H1 (cell line): ENCODE measurements at regions not wholly inside any gene's neighbourhood (a gene's known extent, or its start where the extent isn't known, plus 50 kb on each side); places are given as distances from the start of the nearest gene placed in this dataset.

Experiments
- CTCF ChIA-PET: fragments of 300-600 bp; sonication (Branson Sonifier 250); formaldehyde crosslinking; loops from one replicate; lab custom pipeline; 2021; ENCODE audit not compliant: partially characterized antibody; lab: Charles Lee
- POLR2A ChIA-PET: fragments of 300-600 bp; sonication (Branson Sonifier 250); formaldehyde crosslinking; loops from one replicate; lab custom pipeline; 2021; ENCODE audit warnings: inconsistent platforms; ENCODE audit not compliant: partially characterized antibody; lab: Charles Lee
- DNase-seq, 2 experiments: peaks; one replicate each; pipeline versions ENCODE4 v3.0.0 to v3.0.0-alpha.2; 2010 to 2022; ENCODE audit warnings: low spot score in 2 of 2, low read depth in 1 of 2, mixed read lengths in 1 of 2
- FAIRE-seq: peaks from 2 replicates; lab custom pipeline; 2011; peaks lifted over from hg19 to GRCh38; lab: Jason Lieb, UNC
- H2AFZ ChIP-seq: 2 replicates; pipeline ENCODE4 v1.8.1; 2012; ENCODE audit warnings: low read length, inconsistent platforms
- H2AK5ac ChIP-seq: 2 replicates; pipeline ENCODE4 v1.6.1; 2013; ENCODE audit warnings: low read depth, low read length
- H2BK120ac ChIP-seq: replicated peaks from 2 replicates; pipeline ENCODE3; 2013; ENCODE audit warnings: low read depth, low read length, inconsistent platforms
- H2BK12ac ChIP-seq: 2 replicates; pipeline ENCODE4 v1.6.1; 2013; ENCODE audit warnings: low read depth, low read length
- H2BK15ac ChIP-seq: 2 replicates; pipeline ENCODE4 v1.6.1; 2013; ENCODE audit warnings: low read length
- H2BK20ac ChIP-seq: 2 replicates; pipeline ENCODE4 v1.6.1; 2013; ENCODE audit warnings: low read length
- H2BK5ac ChIP-seq: 2 replicates; pipeline ENCODE4 v1.6.1; 2013; ENCODE audit warnings: low read depth, low read length
- H3K14ac ChIP-seq: 2 replicates; pipeline ENCODE4 v1.6.1; 2013; ENCODE audit warnings: inconsistent platforms; ENCODE audit not compliant: insufficient read length
- H3K18ac ChIP-seq: 2 replicates; pipeline ENCODE4 v1.6.1; 2013; ENCODE audit warnings: low read length; ENCODE audit errors: extremely low read depth
- H3K23ac ChIP-seq: 2 replicates; pipeline ENCODE4 v1.6.1; 2013; ENCODE audit warnings: inconsistent platforms; ENCODE audit not compliant: insufficient read length
- H3K23me2 ChIP-seq: 2 replicates; pipeline ENCODE4 v1.6.1; 2013; ENCODE audit warnings: low read depth, low read length
- H3K27ac ChIP-seq: 2 replicates; pipeline ENCODE4 v1.6.1; 2011; ENCODE audit warnings: low read depth, low read length, inconsistent platforms
- H3K27me3 ChIP-seq, 4 experiments: replicated peaks in 1 of 4; 1 replicate in 1 of 4; 2 replicates in 3 of 4; pipeline versions ENCODE4 v1.6.1 to v1.8.1; 2011 to 2013; ENCODE audit warnings: low read length in 3 of 4, mild to moderate bottlenecking in 3 of 4, inconsistent platforms in 2 of 4, mixed read lengths in 2 of 4, moderate library complexity in 1 of 4; ENCODE audit not compliant: control insufficient read depth in 3 of 4, insufficient read depth in 3 of 4; ENCODE audit errors: extremely low read depth in 1 of 4
- H3K36me3 ChIP-seq, 4 experiments: 2 replicates each; pipeline versions ENCODE4 v1.6.1 to v1.8.1; 2011 to 2013; ENCODE audit warnings: mild to moderate bottlenecking in 4 of 4, low read length in 3 of 4, moderate library complexity in 2 of 4, control low read depth in 1 of 4, inconsistent platforms in 1 of 4; ENCODE audit not compliant: insufficient read depth in 4 of 4, control insufficient read depth in 2 of 4
- H3K4ac ChIP-seq: replicated peaks from 2 replicates; pipeline ENCODE3; 2013; ENCODE audit warnings: low read length, low read depth, mixed read lengths, inconsistent platforms; ENCODE audit not compliant: insufficient read length
- H3K4me1 ChIP-seq, 4 experiments: replicated peaks in 1 of 4; 1 replicate in 1 of 4; 2 replicates in 3 of 4; pipeline versions ENCODE4 v1.6.1 to v1.8.1; 2011 to 2013; ENCODE audit warnings: low read length in 3 of 4, inconsistent platforms in 2 of 4, mixed read lengths in 1 of 4; ENCODE audit not compliant: insufficient read depth in 4 of 4, control insufficient read depth in 3 of 4
- H3K4me2 ChIP-seq, 2 experiments: 2 replicates each; pipeline versions ENCODE4 v1.6.1 to v1.8.1; 2011 to 2013; ENCODE audit warnings: low read depth in 2 of 2, low read length in 2 of 2, control low read depth in 1 of 2, inconsistent platforms in 1 of 2, mild to moderate bottlenecking in 1 of 2; ENCODE audit not compliant: insufficient read depth in 1 of 2
- H3K4me3 ChIP-seq, 4 experiments: fragments of 200-600, 300-600 bp in 1 of 4; sonication (generic), shearing (Covaris generic), sonication (Bioruptor Twin) in 1 of 4; 2 replicates each; pipeline versions ENCODE4 v1.5.1 to v1.8.1; 2011 to 2016; ENCODE audit warnings: low read length in 4 of 4, low read depth in 3 of 4, control low read depth in 2 of 4, inconsistent platforms in 2 of 4, mild to moderate bottlenecking in 2 of 4, mixed read lengths in 1 of 4, moderate library complexity in 1 of 4; ENCODE audit not compliant: insufficient read depth in 2 of 4; ENCODE audit errors: extremely low read depth in 1 of 4
- H3K56ac ChIP-seq: replicated peaks from 2 replicates; pipeline ENCODE3; 2013; ENCODE audit warnings: low read depth, mild to moderate bottlenecking, mixed read lengths, low read length, inconsistent platforms; ENCODE audit not compliant: insufficient read length
- H3K79me1 ChIP-seq: 2 replicates; pipeline ENCODE4 v1.6.1; 2013; ENCODE audit warnings: low read depth, low read length, control low read depth
- H3K79me2 ChIP-seq, 2 experiments: 2 replicates each; pipeline versions ENCODE4 v1.6.1 to v1.8.1; 2012 to 2013; ENCODE audit warnings: low read length in 2 of 2, mild to moderate bottlenecking in 2 of 2, inconsistent platforms in 1 of 2; ENCODE audit not compliant: insufficient read depth in 2 of 2, control insufficient read depth in 1 of 2
- H3K9ac ChIP-seq, 4 experiments: replicated peaks in 1 of 4; 1 replicate in 1 of 4; 2 replicates in 3 of 4; pipeline versions ENCODE4 v1.6.1 to v1.8.1; 2011 to 2013; ENCODE audit warnings: low read depth in 3 of 4, low read length in 3 of 4, control low read depth in 2 of 4, mild to moderate bottlenecking in 2 of 4, moderate library complexity in 2 of 4, inconsistent platforms in 1 of 4; ENCODE audit errors: extremely low read depth in 1 of 4
- H3K9me3 ChIP-seq, 2 experiments: 2 replicates each; pipeline versions ENCODE4 v1.6.1 to v1.8.1; 2012 to 2013; ENCODE audit warnings: mild to moderate bottlenecking in 2 of 2, moderate library complexity in 2 of 2, control low read depth in 1 of 2, inconsistent platforms in 1 of 2, low read depth in 1 of 2, low read length in 1 of 2, mixed read lengths in 1 of 2; ENCODE audit not compliant: insufficient read depth in 2 of 2
- H4K20me1 ChIP-seq, 2 experiments: replicated peaks in 1 of 2; 2 replicates each; pipeline versions ENCODE3 to v1.8.1; 2011 to 2013; ENCODE audit warnings: inconsistent platforms in 2 of 2, low read length in 2 of 2, mild to moderate bottlenecking in 1 of 2; ENCODE audit not compliant: insufficient read depth in 2 of 2, control insufficient read depth in 1 of 2
- H4K5ac ChIP-seq: 2 replicates; pipeline ENCODE4 v1.6.1; 2013; ENCODE audit warnings: low read length, low read depth, mixed read lengths, inconsistent platforms; ENCODE audit not compliant: insufficient read length
- H4K8ac ChIP-seq: 2 replicates; pipeline ENCODE4 v1.8.0; 2013; ENCODE audit warnings: mild to moderate bottlenecking, moderate library complexity, low read length, inconsistent platforms; ENCODE audit not compliant: insufficient read depth; ENCODE audit errors: extremely low read depth
- H4K91ac ChIP-seq: replicated peaks from 2 replicates; pipeline ENCODE3; 2013; ENCODE audit warnings: low read length, mixed read lengths, inconsistent platforms; ENCODE audit not compliant: insufficient read length
- CBX8 ChIP-seq: fragments of 300-800, 300-1000 bp; sonication (generic); IDR thresholded peaks from 2 replicates; pipeline ENCODE4 v1.7.1; 2016; ENCODE audit warnings: low read depth, low read length, borderline replicate concordance
- CEBPB ChIP-seq: IDR thresholded peaks from 2 replicates; pipeline ENCODE4 v1.6.1; 2012; ENCODE audit warnings: low read depth, low read length
- EGR1 ChIP-seq: IDR thresholded peaks from 2 replicates; pipeline ENCODE4 v1.6.1; 2011; ENCODE audit warnings: low read depth, low read length, borderline replicate concordance
- EP300 ChIP-seq, 2 experiments: IDR thresholded peaks; 1 replicate in 1 of 2; 2 replicates in 1 of 2; pipeline ENCODE4 v1.6.1; 2011 to 2012; ENCODE audit warnings: low read depth in 2 of 2, low read length in 2 of 2, mild to moderate bottlenecking in 2 of 2, borderline replicate concordance in 1 of 2, inconsistent platforms in 1 of 2, moderate library complexity in 1 of 2
- EZH2 ChIP-seq: fragments of 200-600 bp; sonication (generic); IDR thresholded peaks from 2 replicates; pipeline ENCODE4 v1.7.1; 2012; ENCODE audit warnings: low read depth, mild to moderate bottlenecking, moderate library complexity, low read length, inconsistent platforms; ENCODE audit not compliant: severe bottlenecking
- GTF2F1 ChIP-seq: IDR thresholded peaks from 2 replicates; pipeline ENCODE4 v1.6.1; 2012; ENCODE audit warnings: low read depth, low read length, improper control_type of control experiment, borderline replicate concordance
- KDM1A ChIP-seq: fragments of 200-600, 300-600 bp; sonication (generic); IDR thresholded peaks from 2 replicates; pipeline ENCODE4 v1.7.1; 2016; ENCODE audit warnings: mild to moderate bottlenecking, low read length, borderline replicate concordance
- MAX ChIP-seq: IDR thresholded peaks from 2 replicates; pipeline ENCODE4 v1.6.1; 2012; ENCODE audit warnings: inconsistent platforms
- POLR2A ChIP-seq, 2 experiments: IDR thresholded peaks; 1 replicate in 1 of 2; 2 replicates in 1 of 2; pipeline ENCODE4 v1.6.1; 2011; ENCODE audit warnings: low read depth in 2 of 2, low read length in 2 of 2, mild to moderate bottlenecking in 2 of 2; ENCODE audit errors: control extremely low read depth in 1 of 2
- POU5F1 ChIP-seq: IDR thresholded peaks from 2 replicates; pipeline ENCODE4 v1.6.1; 2011; ENCODE audit warnings: low read depth, mild to moderate bottlenecking, low read length, moderate library complexity
- RFX5 ChIP-seq: IDR thresholded peaks from 2 replicates; pipeline ENCODE4 v1.6.1; 2011; ENCODE audit warnings: low read depth, low read length, improper control_type of control experiment, borderline replicate concordance
- RNF2 ChIP-seq: fragments of 200-900, 300-1000 bp; sonication (generic); IDR thresholded peaks from 2 replicates; pipeline ENCODE4 v1.7.1; 2016; ENCODE audit warnings: borderline replicate concordance, low read depth, mild to moderate bottlenecking, antibody characterized with exemption, low read length; ENCODE audit not compliant: poor library complexity, severe bottlenecking; ENCODE audit errors: missing control alignments
- SIN3A ChIP-seq, 2 experiments: IDR thresholded peaks in 1 of 2; conservative IDR thresholded peaks in 1 of 2; 2 replicates each; pipeline ENCODE4 v1.6.1; 2011 to 2012; ENCODE audit warnings: low read length in 2 of 2, improper control_type of control experiment in 1 of 2, low read depth in 1 of 2, mild to moderate bottlenecking in 1 of 2
- YY1 ChIP-seq: IDR thresholded peaks from 2 replicates; pipeline ENCODE4 v1.6.1; 2011; ENCODE audit warnings: low read depth, mild to moderate bottlenecking, low read length
- WGBS, 2 experiments: shearing (Covaris generic) in 1 of 2; methylation state at CpG; one replicate each; pipeline versions ENCODE4 v1.1.6 to v1.1.7; 2013 to 2015; ENCODE audit warnings: low lambda C conversion rate in 2 of 2, mixed read lengths in 2 of 2, inconsistent platforms in 1 of 2, low coverage in 1 of 2, missing lambda C conversion rate in 1 of 2; ENCODE audit not compliant: insufficient replicate concordance in 2 of 2, insufficient coverage in 1 of 2, insufficient read length in 1 of 2; ENCODE audit errors: extremely low coverage in 1 of 2, missing lambda C conversion rate in 1 of 2; 5-methylcytosine and 5-hydroxymethylcytosine counted together

GRCh38 chr6:21312118-21312517, 281.4 kb upstream of the SOX4 start:
- Histone ChIP-seq H4K8ac (no peak overlapping the region), H3K27me3 (no peaks in the 10 kb centered on the region), H3K56ac (no peak overlapping the region), H3K4me2 (no peak overlapping the region), H3K79me1 (no peaks in the 10 kb centered on the region), H2BK120ac (no peak overlapping the region), H3K4me3 (no peak overlapping the region), H3K9me3 (no peaks in the 10 kb centered on the region), H3K27ac (no peak overlapping the region), H3K14ac (no peak overlapping the region), H3K4me1 (peaks cover 0 to 3% (median 0%) of the 10 kb centered on the region in 4 experiments; a peak in 1 of 7 replicates), H4K91ac (no peak overlapping the region), H2BK20ac (no peak overlapping the region), H2BK12ac (peak overlapping the region; percentile 91; the same call in 1 of the 2 replicates), H3K9ac (no peak overlapping the region), H3K23ac (no peak overlapping the region), H2AK5ac (0 out of 2 replicates have a peak overlapping the region, but pooled peaks have one; percentile 27), H4K20me1 (no peaks in the 10 kb centered on the region), H3K18ac (no peak overlapping the region), H3K23me2 (no peaks in the 10 kb centered on the region), H4K5ac (no peak overlapping the region), H3K36me3 (no peaks in the 10 kb centered on the region), H2AFZ (no peak overlapping the region), H2BK15ac (0 out of 2 replicates have a peak overlapping the region, but pooled peaks have one; percentile 32), H2BK5ac (no peak overlapping the region), H3K79me2 (no peaks in the 10 kb centered on the region), H3K4ac (no peak overlapping the region)
- ChIA-PET CTCF (interaction anchor here (0.6 kb wide), 1 partner anchor 782 kb away, joined by 3 read pairs; no protein-coding TSS in a partner anchor), POLR2A (no interaction called here)
- DNase-seq = no peak
- 84% methylated on average over 4 of the region's 4 CpGs; no CpG with 5 or more reads in 1 of the 2 experiments for WGBS, 2 experiments
- FAIRE-seq = no peak
- no peak for TF ChIP-seq POU5F1
- TF ChIP-seq KDM1A = no peak
- TF ChIP-seq POLR2A (IDR thresholded peaks at IDR 0.05; ENCODE audit: control extremely low read depth in 1 of 2, low read depth in 2 of 2, low read length in 2 of 2) = no peak
- no peak for TF ChIP-seq RNF2
- no peak for TF ChIP-seq CEBPB
- no peak for TF ChIP-seq EGR1
- no peak for TF ChIP-seq GTF2F1
- TF ChIP-seq RFX5 = no peak
- TF ChIP-seq YY1 = no peak
- TF ChIP-seq SIN3A (conservative IDR thresholded peaks at IDR 0.05 in 1 of 2, IDR thresholded peaks at IDR 0.05 in 1 of 2; ENCODE audit: low read depth in 1 of 2, low read length in 2 of 2) = no peak
- no peak for TF ChIP-seq CBX8
- TF ChIP-seq EP300 (IDR thresholded peaks at IDR 0.05; ENCODE audit: borderline replicate concordance in 1 of 2, low read depth in 2 of 2, low read length in 2 of 2) = no peak
- no peak for TF ChIP-seq EZH2
- TF ChIP-seq MAX = no peak
